Liver (tissue), 8 donors: ENCODE measurements at regions not wholly inside any gene's neighbourhood (a gene's known extent, or its start where the extent isn't known, plus 50 kb on each side); places are given as distances from the start of the nearest gene placed in this dataset.

ENCODE experiments used
- DNase-seq: peaks from one replicate; pipeline ENCODE4 v3.0.0-alpha.2; 2017; ENCODE audit warnings: low spot score
- H3K27ac ChIP-seq, 2 donors: one replicate each; pipeline ENCODE4 v1.7.0; 2013; ENCODE audit warnings: inconsistent platforms in 2 of 2, low read length in 2 of 2, control low read depth in 1 of 2, low read depth in 1 of 2, mild to moderate bottlenecking in 1 of 2
- H3K27me3 ChIP-seq, 4 donors: one replicate each; pipeline versions ENCODE4 v1.6.1 to v1.7.0; 2013; ENCODE audit warnings: low read length in 3 of 4, inconsistent platforms in 1 of 4, mild to moderate bottlenecking in 1 of 4, moderate library complexity in 1 of 4; ENCODE audit not compliant: control insufficient read depth in 4 of 4, insufficient read depth in 4 of 4
- H3K36me3 ChIP-seq, 4 donors: one replicate each; pipeline versions ENCODE4 v1.6.1 to v1.7.0; 2013; ENCODE audit warnings: low read length in 3 of 4, mild to moderate bottlenecking in 3 of 4, low read depth in 1 of 4, moderate library complexity in 1 of 4; ENCODE audit not compliant: control insufficient read depth in 4 of 4, insufficient read depth in 3 of 4
- H3K4me1 ChIP-seq, 4 donors: one replicate each; pipeline versions ENCODE4 v1.6.1 to v1.7.0; 2013; ENCODE audit warnings: low read length in 3 of 4, mild to moderate bottlenecking in 3 of 4, moderate library complexity in 1 of 4; ENCODE audit not compliant: control insufficient read depth in 4 of 4, insufficient read depth in 4 of 4
- H3K4me3 ChIP-seq, 3 donors: one replicate each; pipeline versions ENCODE4 v1.6.1 to v1.7.0; 2013; ENCODE audit warnings: low read length in 3 of 3, control low read depth in 1 of 3, low read depth in 1 of 3, mild to moderate bottlenecking in 1 of 3
- H3K9ac ChIP-seq, 2 donors: one replicate each; pipeline ENCODE4 v1.7.0; 2013; ENCODE audit warnings: low read length in 2 of 2, mild to moderate bottlenecking in 2 of 2, moderate library complexity in 2 of 2, control low read depth in 1 of 2, low read depth in 1 of 2
- H3K9me3 ChIP-seq, 4 donors: one replicate each; pipeline versions ENCODE4 v1.6.1 to v1.7.0; 2013; ENCODE audit warnings: low read length in 3 of 4; ENCODE audit not compliant: control insufficient read depth in 4 of 4
- EGR1 ChIP-seq, 2 donors: IDR thresholded peaks; 2 replicates each; pipeline ENCODE4 v1.6.1; 2016 to 2018; ENCODE audit warnings: antibody characterized with exemption in 2 of 2, low read depth in 2 of 2
- FOXA1 ChIP-seq: IDR thresholded peaks from 2 replicates; pipeline ENCODE4 v1.6.1; 2016; ENCODE audit warnings: antibody characterized with exemption
- FOXA2 ChIP-seq: IDR thresholded peaks from 2 replicates; pipeline ENCODE4 v1.6.1; 2016; ENCODE audit warnings: antibody characterized with exemption
- GABPA ChIP-seq, 2 donors: IDR thresholded peaks in 1 of 2; conservative IDR thresholded peaks in 1 of 2; 2 replicates each; pipeline ENCODE4 v1.6.1; 2016; ENCODE audit warnings: antibody characterized with exemption in 2 of 2, mild to moderate bottlenecking in 1 of 2, moderate library complexity in 1 of 2
- JUND ChIP-seq, 2 donors: IDR thresholded peaks; 2 replicates each; pipeline ENCODE4 v1.6.1; 2016; ENCODE audit warnings: antibody characterized with exemption in 2 of 2
- NR2F2 ChIP-seq: IDR thresholded peaks from 2 replicates; pipeline ENCODE4 v1.6.1; 2016; ENCODE audit warnings: antibody characterized with exemption
- RXRA ChIP-seq, 2 donors: IDR thresholded peaks; 2 replicates each; pipeline ENCODE4 v1.6.1; 2017 to 2018; ENCODE audit warnings: antibody characterized with exemption in 2 of 2, mild to moderate bottlenecking in 1 of 2
- TAF1 ChIP-seq: conservative IDR thresholded peaks from 2 replicates; pipeline ENCODE4 v1.6.1; 2016; ENCODE audit warnings: antibody characterized with exemption, mild to moderate bottlenecking
- YY1 ChIP-seq: IDR thresholded peaks from 2 replicates; pipeline ENCODE4 v1.6.1; 2016; ENCODE audit warnings: antibody characterized with exemption, mild to moderate bottlenecking
- WGBS: extraction: QIAGEN DNeasy Blood & Tissue Kit; methylation state at CpG from one replicate; pipeline ENCODE4 v1.1.7; 2013; 5-methylcytosine and 5-hydroxymethylcytosine counted together
- TF ChIP-seq, protein P1 (sequence below): IDR thresholded peaks from 2 replicates; pipeline ENCODE4 v1.6.1; 2016; ENCODE audit warnings: antibody characterized with exemption, mild to moderate bottlenecking
- TF ChIP-seq, protein P2 (sequence below): fragments of 150-350 bp; IDR thresholded peaks from 2 replicates; pipeline ENCODE4 v1.5.1; 2017; ENCODE audit warnings: improper control_type of control experiment, low read depth, low read length; ENCODE audit not compliant: missing input control
- TF ChIP-seq, protein P3 (sequence below): IDR thresholded peaks from 2 replicates; pipeline ENCODE4 v1.6.1; 2016; ENCODE audit warnings: antibody characterized with exemption
- donor health status: healthy.
- donor health status: healthy.
- donor health status: healthy.
- donor health status: healthy.
- donor health status: healthy.

DNA sequence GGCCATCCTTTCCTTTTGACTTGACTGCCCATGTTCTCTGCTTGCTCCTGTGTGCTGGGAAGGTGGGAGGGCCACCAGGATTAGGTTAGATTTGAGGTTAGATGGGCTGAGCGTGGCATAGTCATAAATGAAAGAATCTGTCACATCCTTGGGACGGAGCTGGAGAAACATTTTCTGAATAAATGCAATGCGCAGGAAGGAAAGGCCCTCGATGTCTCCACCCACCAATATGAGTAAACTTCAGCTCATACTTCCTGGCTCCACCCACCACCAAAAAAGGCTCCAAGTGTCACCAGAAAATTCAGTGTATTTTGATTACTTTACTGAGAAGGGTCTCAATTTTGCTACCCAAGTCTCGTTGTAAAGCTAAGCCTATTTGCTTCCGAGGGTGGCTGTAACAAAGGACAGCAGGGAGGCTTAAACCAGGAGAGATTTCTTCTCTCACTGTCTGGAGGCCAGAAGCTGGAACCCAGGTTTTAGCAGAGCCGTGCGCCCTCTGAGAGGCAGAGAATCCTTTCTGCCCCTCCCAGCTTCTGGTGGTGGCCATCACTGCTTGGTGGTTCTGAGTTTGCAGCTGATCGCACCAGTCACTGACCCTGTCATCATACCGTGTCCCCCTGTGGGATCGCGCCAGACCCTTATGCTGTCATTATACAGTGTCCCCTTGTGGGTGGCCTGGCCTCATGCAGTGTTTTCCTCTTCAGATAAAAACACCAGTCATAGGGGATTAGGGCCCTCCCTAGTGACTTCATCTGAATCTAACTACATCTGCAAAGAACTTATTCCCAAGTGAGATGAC, 137.8 kb downstream of the TTLL2 start (continued):
- TF ChIP-seq, protein P1, sequence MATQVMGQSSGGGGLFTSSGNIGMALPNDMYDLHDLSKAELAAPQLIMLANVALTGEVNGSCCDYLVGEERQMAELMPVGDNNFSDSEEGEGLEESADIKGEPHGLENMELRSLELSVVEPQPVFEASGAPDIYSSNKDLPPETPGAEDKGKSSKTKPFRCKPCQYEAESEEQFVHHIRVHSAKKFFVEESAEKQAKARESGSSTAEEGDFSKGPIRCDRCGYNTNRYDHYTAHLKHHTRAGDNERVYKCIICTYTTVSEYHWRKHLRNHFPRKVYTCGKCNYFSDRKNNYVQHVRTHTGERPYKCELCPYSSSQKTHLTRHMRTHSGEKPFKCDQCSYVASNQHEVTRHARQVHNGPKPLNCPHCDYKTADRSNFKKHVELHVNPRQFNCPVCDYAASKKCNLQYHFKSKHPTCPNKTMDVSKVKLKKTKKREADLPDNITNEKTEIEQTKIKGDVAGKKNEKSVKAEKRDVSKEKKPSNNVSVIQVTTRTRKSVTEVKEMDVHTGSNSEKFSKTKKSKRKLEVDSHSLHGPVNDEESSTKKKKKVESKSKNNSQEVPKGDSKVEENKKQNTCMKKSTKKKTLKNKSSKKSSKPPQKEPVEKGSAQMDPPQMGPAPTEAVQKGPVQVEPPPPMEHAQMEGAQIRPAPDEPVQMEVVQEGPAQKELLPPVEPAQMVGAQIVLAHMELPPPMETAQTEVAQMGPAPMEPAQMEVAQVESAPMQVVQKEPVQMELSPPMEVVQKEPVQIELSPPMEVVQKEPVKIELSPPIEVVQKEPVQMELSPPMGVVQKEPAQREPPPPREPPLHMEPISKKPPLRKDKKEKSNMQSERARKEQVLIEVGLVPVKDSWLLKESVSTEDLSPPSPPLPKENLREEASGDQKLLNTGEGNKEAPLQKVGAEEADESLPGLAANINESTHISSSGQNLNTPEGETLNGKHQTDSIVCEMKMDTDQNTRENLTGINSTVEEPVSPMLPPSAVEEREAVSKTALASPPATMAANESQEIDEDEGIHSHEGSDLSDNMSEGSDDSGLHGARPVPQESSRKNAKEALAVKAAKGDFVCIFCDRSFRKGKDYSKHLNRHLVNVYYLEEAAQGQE: no peak
- TF ChIP-seq TAF1: no peak
- TF ChIP-seq FOXA1: no peak
- TF ChIP-seq, protein P2, sequence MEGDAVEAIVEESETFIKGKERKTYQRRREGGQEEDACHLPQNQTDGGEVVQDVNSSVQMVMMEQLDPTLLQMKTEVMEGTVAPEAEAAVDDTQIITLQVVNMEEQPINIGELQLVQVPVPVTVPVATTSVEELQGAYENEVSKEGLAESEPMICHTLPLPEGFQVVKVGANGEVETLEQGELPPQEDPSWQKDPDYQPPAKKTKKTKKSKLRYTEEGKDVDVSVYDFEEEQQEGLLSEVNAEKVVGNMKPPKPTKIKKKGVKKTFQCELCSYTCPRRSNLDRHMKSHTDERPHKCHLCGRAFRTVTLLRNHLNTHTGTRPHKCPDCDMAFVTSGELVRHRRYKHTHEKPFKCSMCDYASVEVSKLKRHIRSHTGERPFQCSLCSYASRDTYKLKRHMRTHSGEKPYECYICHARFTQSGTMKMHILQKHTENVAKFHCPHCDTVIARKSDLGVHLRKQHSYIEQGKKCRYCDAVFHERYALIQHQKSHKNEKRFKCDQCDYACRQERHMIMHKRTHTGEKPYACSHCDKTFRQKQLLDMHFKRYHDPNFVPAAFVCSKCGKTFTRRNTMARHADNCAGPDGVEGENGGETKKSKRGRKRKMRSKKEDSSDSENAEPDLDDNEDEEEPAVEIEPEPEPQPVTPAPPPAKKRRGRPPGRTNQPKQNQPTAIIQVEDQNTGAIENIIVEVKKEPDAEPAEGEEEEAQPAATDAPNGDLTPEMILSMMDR: no peak
- no peak for TF ChIP-seq RXRA (IDR thresholded peaks at IDR 0.05)

DNA sequence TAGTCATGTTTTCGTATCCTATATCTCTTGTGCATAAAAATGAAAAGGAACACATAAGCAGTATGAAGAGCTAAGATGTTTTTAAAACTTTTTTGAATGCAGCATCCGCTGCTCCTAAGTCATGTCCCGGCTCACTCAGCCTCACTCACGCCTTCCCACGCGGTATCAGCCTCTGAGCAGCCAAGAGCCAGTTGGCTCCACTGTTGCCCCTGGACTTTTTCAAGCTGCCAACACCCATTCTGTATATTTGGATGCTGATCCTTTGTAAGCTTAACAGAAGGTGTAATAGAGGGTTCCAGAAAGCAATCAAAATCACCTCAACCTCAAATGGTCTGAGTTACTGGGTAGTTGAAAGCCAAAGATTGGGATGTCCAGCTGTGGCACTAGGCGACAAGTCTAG, 139.3 kb downstream of the TTLL2 start:
- TF ChIP-seq, protein P2: no peak
- TF ChIP-seq EGR1 (IDR thresholded peaks at IDR 0.05; ENCODE audit: low read depth in 2 of 2): no peak
- no peak for TF ChIP-seq JUND (IDR thresholded peaks at IDR 0.05)
- TF ChIP-seq GABPA (IDR thresholded peaks at IDR 0.05 in 1 of 2, conservative IDR thresholded peaks at IDR 0.05 in 1 of 2): no peak
- TF ChIP-seq YY1: no peak
- TF ChIP-seq FOXA2: no peak
- TF ChIP-seq NR2F2: no peak
- TF ChIP-seq, protein P3, sequence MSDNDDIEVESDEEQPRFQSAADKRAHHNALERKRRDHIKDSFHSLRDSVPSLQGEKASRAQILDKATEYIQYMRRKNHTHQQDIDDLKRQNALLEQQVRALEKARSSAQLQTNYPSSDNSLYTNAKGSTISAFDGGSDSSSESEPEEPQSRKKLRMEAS: no peak
- no peaks in the 10 kb centered on the region for H3K27me3 ChIP-seq
- no peaks in the 10 kb centered on the region for H3K4me1 ChIP-seq
- H3K36me3 ChIP-seq: no peaks in the 10 kb centered on the region
- H3K9ac ChIP-seq: no peak overlapping the region
- 96% methylated on average over 7 of the region's 7 CpGs for WGBS
- H3K9me3 ChIP-seq: no peaks in the 10 kb centered on the region
- H3K27ac ChIP-seq: no peak overlapping the region
- no peak for DNase-seq
- no peak overlapping the region for H3K4me3 ChIP-seq
